Trophoblast cell (in vitro differentiated cells and primary cell): ENCODE measurements at regions not wholly inside any gene's neighbourhood (a gene's known extent, or its start where the extent isn't known, plus 50 kb on each side); places are given as distances from the start of the nearest gene placed in this dataset.

ENCODE experiments used
- DNase-seq, 2 donors: peaks; one replicate each; pipeline ENCODE4 v3.0.0-alpha.2; 2016
- H2AFZ ChIP-seq: 2 replicates; pipeline ENCODE4 v1.6.1; 2013; ENCODE audit warnings: low read length, moderate library complexity, mild to moderate bottlenecking; ENCODE audit not compliant: insufficient read depth, poor library complexity
- H2AK5ac ChIP-seq: 2 replicates; pipeline ENCODE4 v1.6.1; 2013; ENCODE audit warnings: mild to moderate bottlenecking, low read length
- H2BK120ac ChIP-seq: 2 replicates; pipeline ENCODE4 v1.6.1; 2013; ENCODE audit warnings: low read length, mild to moderate bottlenecking, moderate library complexity; ENCODE audit not compliant: insufficient read depth, poor library complexity
- H2BK12ac ChIP-seq: 2 replicates; pipeline ENCODE4 v1.6.1; 2013; ENCODE audit warnings: mild to moderate bottlenecking, low read length, moderate library complexity
- H2BK5ac ChIP-seq: 2 replicates; pipeline ENCODE4 v1.6.1; 2013; ENCODE audit warnings: low read length, low read depth, moderate library complexity, mild to moderate bottlenecking; ENCODE audit not compliant: poor library complexity
- H3K14ac ChIP-seq: 2 replicates; pipeline ENCODE4 v1.6.1; 2013; ENCODE audit warnings: mild to moderate bottlenecking, low read length
- H3K18ac ChIP-seq: 2 replicates; pipeline ENCODE4 v1.6.1; 2013; ENCODE audit warnings: mild to moderate bottlenecking, low read length
- H3K23ac ChIP-seq: 2 replicates; pipeline ENCODE4 v1.6.1; 2013; ENCODE audit warnings: low read length
- H3K27ac ChIP-seq: 2 replicates; pipeline ENCODE4 v1.5.1; 2013; ENCODE audit warnings: low read depth, mild to moderate bottlenecking, inconsistent platforms, low read length, moderate library complexity
- H3K27me3 ChIP-seq: 2 replicates; pipeline ENCODE4 v1.6.1; 2013; ENCODE audit warnings: inconsistent platforms, mild to moderate bottlenecking, low read length, moderate library complexity; ENCODE audit not compliant: insufficient read depth
- H3K36me3 ChIP-seq, 2 experiments: 1 replicate in 1 of 2; 2 replicates in 1 of 2; pipeline ENCODE4 v1.6.1; 2013; ENCODE audit warnings: low read length in 2 of 2, mild to moderate bottlenecking in 2 of 2, moderate library complexity in 1 of 2; ENCODE audit not compliant: insufficient read depth in 2 of 2, control insufficient read depth in 1 of 2
- H3K4ac ChIP-seq: 2 replicates; pipeline ENCODE4 v1.6.1; 2013; ENCODE audit warnings: low read depth, mild to moderate bottlenecking, low read length, moderate library complexity
- H3K4me1 ChIP-seq, 2 experiments: 1 replicate in 1 of 2; 2 replicates in 1 of 2; pipeline ENCODE4 v1.6.1; 2013; ENCODE audit warnings: low read length in 2 of 2, mild to moderate bottlenecking in 2 of 2, moderate library complexity in 1 of 2; ENCODE audit not compliant: insufficient read depth in 2 of 2, control insufficient read depth in 1 of 2
- H3K4me2 ChIP-seq: 2 replicates; pipeline ENCODE4 v1.6.1; 2013; ENCODE audit warnings: inconsistent platforms, mild to moderate bottlenecking, low read length, moderate library complexity
- H3K4me3 ChIP-seq: 2 replicates; pipeline ENCODE4 v1.5.1; 2013; ENCODE audit warnings: mild to moderate bottlenecking, low read depth, low read length, inconsistent platforms
- H3K79me1 ChIP-seq: one replicate; pipeline ENCODE4 v1.6.1; 2013; ENCODE audit warnings: low read length
- H3K79me2 ChIP-seq: 2 replicates; pipeline ENCODE4 v1.6.1; 2013; ENCODE audit warnings: low read length, mild to moderate bottlenecking; ENCODE audit not compliant: control insufficient read depth, insufficient read depth, poor library complexity
- H3K9ac ChIP-seq: 2 replicates; pipeline ENCODE4 v1.6.1; 2013; ENCODE audit warnings: mild to moderate bottlenecking, low read length
- H3K9me3 ChIP-seq: 2 replicates; pipeline ENCODE4 v1.6.1; 2013; ENCODE audit warnings: low read depth, mild to moderate bottlenecking, control low read depth, inconsistent platforms, low read length; ENCODE audit not compliant: insufficient read depth
- H4K12ac ChIP-seq: 2 replicates; pipeline ENCODE4 v1.6.1; 2013; ENCODE audit warnings: low read depth, mild to moderate bottlenecking, low read length, moderate library complexity
- H4K8ac ChIP-seq: 2 replicates; pipeline ENCODE4 v1.6.1; 2013; ENCODE audit warnings: low read depth, mild to moderate bottlenecking, low read length, moderate library complexity
- H4K91ac ChIP-seq: one replicate; pipeline ENCODE4 v1.6.1; 2013; ENCODE audit warnings: low read depth, mild to moderate bottlenecking, low read length, moderate library complexity
- WGBS: extraction: QIAGEN DNeasy Blood & Tissue Kit; methylation state at CpG from one replicate; pipeline ENCODE4 v1.1.7; 2013; ENCODE audit warnings: missing lambda C conversion rate; ENCODE audit not compliant: insufficient read length, insufficient coverage; ENCODE audit errors: extremely low coverage; 5-methylcytosine and 5-hydroxymethylcytosine counted together

GRCh38 chr5:117893211-117893610 lies 1095.1 kb downstream of the DTWD2 start:
- H3K4me1 ChIP-seq = no peaks in the 10 kb centered on the region
- DNase-seq = no peak
- no peak overlapping the region for H2BK12ac ChIP-seq
- no peak overlapping the region for H3K27ac ChIP-seq
- no peaks in the 10 kb centered on the region for H3K79me2 ChIP-seq
- no CpG with 5 or more reads among the region's 5 CpGs for WGBS
- no peaks in the 10 kb centered on the region for H3K27me3 ChIP-seq
- no peak overlapping the region for H4K12ac ChIP-seq
- no peak overlapping the region for H2BK5ac ChIP-seq
- H3K18ac ChIP-seq = no peak overlapping the region
- no peak overlapping the region for H3K14ac ChIP-seq
- H2AK5ac ChIP-seq = no peak overlapping the region
- no peaks in the 10 kb centered on the region for H3K36me3 ChIP-seq
- H3K23ac ChIP-seq = no peak overlapping the region
- no peaks in the 10 kb centered on the region for H3K79me1 ChIP-seq
- no peak overlapping the region for H4K8ac ChIP-seq
- H3K9me3 ChIP-seq = no peaks in the 10 kb centered on the region
- no peak overlapping the region for H3K4me3 ChIP-seq
- no peak overlapping the region for H4K91ac ChIP-seq
- no peak overlapping the region for H2AFZ ChIP-seq
- no peak overlapping the region for H3K4ac ChIP-seq
- H2BK120ac ChIP-seq = no peak overlapping the region
- no peak overlapping the region for H3K4me2 ChIP-seq
- no peak overlapping the region for H3K9ac ChIP-seq

- H3K79me2 ChIP-seq = no peaks in the 10 kb centered on the region
- no peak overlapping the region for H4K91ac ChIP-seq
- no peak overlapping the region for H3K18ac ChIP-seq
- H4K12ac ChIP-seq = no peak overlapping the region
- no peaks in the 10 kb centered on the region for H3K9me3 ChIP-seq
- no peak overlapping the region for H2AFZ ChIP-seq
- no peak for DNase-seq
- H3K23ac ChIP-seq = no peak overlapping the region
- no peak overlapping the region for H3K27ac ChIP-seq
- no peak overlapping the region for H3K14ac ChIP-seq
- no peak overlapping the region for H2AK5ac ChIP-seq
- H3K4me2 ChIP-seq = no peak overlapping the region
- no peaks in the 10 kb centered on the region for H3K27me3 ChIP-seq
- no peaks in the 10 kb centered on the region for H3K36me3 ChIP-seq
- H4K8ac ChIP-seq = no peak overlapping the region
- H2BK120ac ChIP-seq = no peak overlapping the region
- H3K9ac ChIP-seq = no peak overlapping the region
- WGBS = no CpG with 5 or more reads among the region's 4 CpGs
- H3K4me3 ChIP-seq = no peak overlapping the region
- no peaks in the 10 kb centered on the region for H3K4me1 ChIP-seq
- no peak overlapping the region for H2BK12ac ChIP-seq
- no peak overlapping the region for H2BK5ac ChIP-seq
- H3K79me1 ChIP-seq = no peaks in the 10 kb centered on the region
- H3K4ac ChIP-seq = no peak overlapping the region
Observed at GRCh38 chr5:117892360-117892759, 1096.0 kb downstream of the DTWD2 start.

GRCh38 chr5:117889596-117889995 lies 1098.8 kb downstream of the DTWD2 start:
- no peak overlapping the region for H2BK5ac ChIP-seq
- no peak overlapping the region for H2BK12ac ChIP-seq
- DNase-seq = no peak
- no peak overlapping the region for H2AFZ ChIP-seq
- H3K27ac ChIP-seq = no peak overlapping the region
- H3K27me3 ChIP-seq = no peaks in the 10 kb centered on the region
- H3K18ac ChIP-seq = no peak overlapping the region
- H3K9ac ChIP-seq = no peak overlapping the region
- H3K79me1 ChIP-seq = no peaks in the 10 kb centered on the region
- no peak overlapping the region for H3K14ac ChIP-seq
- no peaks in the 10 kb centered on the region for H3K36me3 ChIP-seq
- H3K79me2 ChIP-seq = no peaks in the 10 kb centered on the region
- H2AK5ac ChIP-seq = no peak overlapping the region
- no peaks in the 10 kb centered on the region for H3K9me3 ChIP-seq
- H3K23ac ChIP-seq = no peak overlapping the region
- no peak overlapping the region for H4K91ac ChIP-seq
- no peak overlapping the region for H3K4ac ChIP-seq
- H2BK120ac ChIP-seq = no peak overlapping the region
- H3K4me3 ChIP-seq = no peak overlapping the region
- no peak overlapping the region for H3K4me2 ChIP-seq
- no peak overlapping the region for H4K8ac ChIP-seq
- H3K4me1 ChIP-seq = no peaks in the 10 kb centered on the region
- no peak overlapping the region for H4K12ac ChIP-seq

GRCh38 chr5:117888688-117889087 lies 1099.7 kb downstream of the DTWD2 start:
- Histone ChIP-seq H3K4ac (no peak overlapping the region), H4K12ac (no peak overlapping the region), H2BK5ac (no peak overlapping the region), H2BK12ac (no peak overlapping the region), H3K79me1 (no peaks in the 10 kb centered on the region), H3K27me3 (no peaks in the 10 kb centered on the region), H3K18ac (no peak overlapping the region), H3K9ac (no peak overlapping the region), H3K27ac (no peak overlapping the region), H2AFZ (no peak overlapping the region), H3K9me3 (no peaks in the 10 kb centered on the region), H3K4me3 (no peak overlapping the region), H3K79me2 (no peaks in the 10 kb centered on the region), H2AK5ac (no peak overlapping the region), H4K91ac (no peak overlapping the region), H4K8ac (no peak overlapping the region), H3K14ac (no peak overlapping the region), H3K4me2 (no peak overlapping the region), H3K4me1 (no peaks in the 10 kb centered on the region), H3K36me3 (no peaks in the 10 kb centered on the region), H2BK120ac (no peak overlapping the region), H3K23ac (no peak overlapping the region)
- WGBS = no CpG with 5 or more reads among the region's 2 CpGs
- DNase-seq = no peak
